T-cell (primary cell): ENCODE measurements at regions not wholly inside any gene's neighbourhood (a gene's known extent, or its start where the extent isn't known, plus 50 kb on each side); places are given as distances from the start of the nearest gene placed in this dataset.

ENCODE experiments used
- ATAC-seq, 4 experiments: fragments of 200-7000 bp in 3 of 4; fragments of 150-1000 bp in 1 of 4; cut with Tn5 transposase; replicated peaks in 1 of 4; 1 replicate in 3 of 4; 2 replicates in 1 of 4; pipeline ENCODE4 v1.10.0; 2021; ENCODE audit warnings: moderate library complexity in 3 of 4, mild to moderate bottlenecking in 2 of 4, moderate number of reproducible peaks in 1 of 4
- CTCF ChIA-PET, 2 donors: fragments of 300-600 bp; sonication (Branson Sonifier 250); formaldehyde crosslinking; loops; one replicate each; lab custom pipeline; 2022; ENCODE audit warnings: antibody characterized with exemption in 2 of 2; lab: Charles Lee
- POLR2A ChIA-PET, 2 donors: fragments of 300-600 bp; sonication (Branson Sonifier 250); formaldehyde crosslinking; loops; one replicate each; lab custom pipeline; 2022; ENCODE audit warnings: antibody characterized with exemption in 2 of 2; lab: Charles Lee
- DNase-seq, 35 experiments: peaks; one replicate each; pipeline versions ENCODE4 v3.0.0 to v3.0.0-alpha.2; 2013 to 2023
- H3K27ac ChIP-seq: one replicate; pipeline ENCODE4 v1.5.1; 2013; ENCODE audit warnings: low read length
- H3K27me3 ChIP-seq, 2 experiments: replicated peaks in 1 of 2; 1 replicate in 1 of 2; 2 replicates in 1 of 2; pipeline versions ENCODE4 v1.6.1 to v1.7.0; 2013; ENCODE audit warnings: low read length in 1 of 2, mixed read lengths in 1 of 2; ENCODE audit not compliant: control insufficient read depth in 2 of 2, insufficient read depth in 2 of 2; ENCODE audit errors: extremely low read depth in 1 of 2
- H3K36me3 ChIP-seq, 2 donors: 1 replicate in 1 of 2; 2 replicates in 1 of 2; pipeline versions ENCODE4 v1.6.1 to v1.7.0; 2013; ENCODE audit warnings: low read length in 1 of 2; ENCODE audit not compliant: control insufficient read depth in 2 of 2, insufficient read depth in 1 of 2; ENCODE audit errors: extremely low read depth in 1 of 2
- H3K4me1 ChIP-seq, 2 experiments: 1 replicate in 1 of 2; 2 replicates in 1 of 2; pipeline versions ENCODE4 v1.6.1 to v1.7.0; 2013; ENCODE audit warnings: low read length in 2 of 2, mixed read lengths in 1 of 2; ENCODE audit not compliant: insufficient read depth in 2 of 2, control insufficient read depth in 1 of 2; ENCODE audit errors: extremely low read depth in 1 of 2
- H3K4me3 ChIP-seq, 2 donors: 1 replicate in 1 of 2; 2 replicates in 1 of 2; pipeline versions ENCODE4 v1.5.1 to v1.7.0; 2013; ENCODE audit warnings: mild to moderate bottlenecking in 2 of 2, low read length in 1 of 2, moderate library complexity in 1 of 2; ENCODE audit not compliant: control insufficient read depth in 1 of 2; ENCODE audit errors: extremely low read depth in 1 of 2
- H3K9me3 ChIP-seq: 2 replicates; pipeline ENCODE4 v1.7.0; 2013
- H3K27ac Mint-ChIP-seq, 2 donors: one replicate each; pipeline ENCODE4 v1.8.0; 2020 to 2021; ENCODE audit warnings: mild to moderate bottlenecking in 2 of 2, mixed read lengths in 2 of 2
- H3K27me3 Mint-ChIP-seq, 2 donors: one replicate each; pipeline ENCODE4 v1.8.0; 2021 to 2022; ENCODE audit warnings: mixed read lengths in 2 of 2
- H3K36me3 Mint-ChIP-seq: one replicate; pipeline ENCODE4 v1.8.0; 2021; ENCODE audit warnings: mixed read lengths
- H3K4me1 Mint-ChIP-seq, 3 donors: one replicate each; pipeline ENCODE4 v1.8.0; 2020 to 2022; ENCODE audit warnings: mixed read lengths in 3 of 3, mild to moderate bottlenecking in 1 of 3
- H3K4me3 Mint-ChIP-seq, 3 donors: one replicate each; pipeline ENCODE4 v1.8.0; 2020 to 2022; ENCODE audit warnings: mild to moderate bottlenecking in 3 of 3, mixed read lengths in 3 of 3, moderate library complexity in 3 of 3
- H3K9me3 Mint-ChIP-seq, 3 donors: one replicate each; pipeline ENCODE4 v1.8.0; 2020 to 2022; ENCODE audit warnings: mixed read lengths in 3 of 3
- WGBS: methylation state at CpG from one replicate; pipeline ENCODE4 v1.1.5; 2013; ENCODE audit warnings: missing lambda C conversion rate; ENCODE audit not compliant: insufficient coverage; 5-methylcytosine and 5-hydroxymethylcytosine counted together

DNA sequence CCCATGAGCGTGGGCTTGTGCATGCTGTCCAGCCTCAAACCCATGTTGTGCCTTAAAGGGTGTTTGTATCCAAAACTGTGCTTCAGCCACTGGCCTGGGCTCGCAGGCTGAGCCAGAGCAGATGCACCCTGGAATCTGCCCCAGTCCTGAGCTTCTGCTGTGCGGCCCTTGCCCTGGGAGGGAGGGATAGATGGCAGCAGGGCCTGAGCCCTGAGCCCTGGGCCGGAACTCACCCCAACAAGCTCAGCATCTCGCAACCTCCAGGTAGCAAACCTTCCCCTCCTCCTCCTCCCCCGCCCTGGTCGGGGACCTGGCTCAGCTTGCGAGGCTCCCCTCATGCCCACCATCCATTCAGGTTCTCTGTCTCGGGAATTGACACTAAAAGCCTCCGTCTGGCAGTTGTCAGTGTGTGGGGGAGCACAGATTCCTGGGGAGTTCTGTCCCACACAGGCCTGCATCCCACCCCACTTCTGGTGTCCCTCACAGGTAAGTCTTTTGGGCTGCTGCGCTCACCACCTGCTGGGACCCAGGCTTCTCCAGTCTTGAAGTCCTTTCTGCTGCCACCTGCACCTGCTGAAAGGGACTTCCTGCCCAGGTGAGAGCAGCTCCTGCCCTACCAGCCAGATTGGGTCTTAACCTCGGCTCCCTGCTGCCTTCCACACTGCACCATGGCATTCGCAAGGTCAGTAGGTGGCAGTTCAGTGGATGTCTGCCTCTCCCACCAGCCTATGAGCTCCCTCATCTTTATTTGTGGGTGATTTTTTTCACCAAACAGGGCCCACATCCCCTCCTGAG is 55.2 kb upstream of the OLFM1 start:
- Histone ChIP-seq H3K4me1 (no peaks in the 10 kb centered on the region), H3K9me3 (no peaks in the 10 kb centered on the region), H3K27ac (no peak overlapping the region), H3K27me3 (peaks cover 0 to 10% of the 10 kb centered on the region in 2 experiments), H3K4me3 (no peak overlapping the region), H3K36me3 (no peaks in the 10 kb centered on the region)
- ChIA-PET CTCF (no interaction called here), POLR2A (no interaction called here)
- Mint-ChIP-seq H3K9me3 (no peaks in the 10 kb centered on the region), H3K4me1 (no peaks in the 10 kb centered on the region), H3K36me3 (no peaks in the 10 kb centered on the region), H3K4me3 (no peak overlapping the region), H3K27ac (no peak overlapping the region), H3K27me3 (peaks cover 9 to 13% of the 10 kb centered on the region in 2 donors)
- DNase-seq (no peak), ATAC-seq (no peak)
- WGBS: 63% methylated on average over 4 of the region's 13 CpGs

GRCh38 chr9:135032868-135033460 is 54.5 kb upstream of the OLFM1 start:
- Histone ChIP-seq H3K27me3 (peaks cover 0 to 12% of the 10 kb centered on the region in 2 experiments), H3K4me1 (no peaks in the 10 kb centered on the region), H3K9me3 (no peaks in the 10 kb centered on the region), H3K27ac (no peak overlapping the region), H3K4me3 (no peak overlapping the region), H3K36me3 (no peaks in the 10 kb centered on the region)
- Mint-ChIP-seq H3K4me3 (no peak overlapping the region), H3K36me3 (no peaks in the 10 kb centered on the region), H3K27ac (no peak overlapping the region), H3K9me3 (no peaks in the 10 kb centered on the region), H3K27me3 (peaks cover 9 to 13% of the 10 kb centered on the region in 2 donors), H3K4me1 (no peaks in the 10 kb centered on the region)
- WGBS: 85% methylated on average over 22 of the region's 22 CpGs
- ATAC-seq: no peak
- POLR2A ChIA-PET: no interaction called here
- DNase-seq: no peak
- CTCF ChIA-PET: no interaction called here

DNA sequence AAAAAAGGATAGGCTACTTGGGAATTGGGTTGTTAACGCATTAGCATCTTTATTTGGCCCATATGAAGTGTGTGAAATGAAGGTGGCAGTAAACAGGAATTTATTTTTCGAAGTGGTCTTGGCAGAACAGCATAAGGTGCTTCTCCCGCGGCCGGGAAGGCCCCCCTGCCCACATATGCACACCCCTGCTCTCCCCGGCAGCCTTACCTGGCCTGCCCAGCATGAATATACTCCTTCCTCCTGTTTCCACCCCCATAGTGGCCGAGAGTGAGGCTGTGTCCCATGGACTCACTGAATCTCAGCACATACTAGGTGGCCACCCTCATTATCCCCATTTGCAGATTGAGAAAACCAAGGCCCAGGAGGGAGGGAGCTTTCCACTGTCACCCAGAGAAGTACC is 54.0 kb upstream of the OLFM1 start:
- Histone ChIP-seq H3K9me3 (no peaks in the 10 kb centered on the region), H3K27ac (no peak overlapping the region), H3K27me3 (peaks cover 0 to 15% of the 10 kb centered on the region in 2 experiments), H3K4me3 (no peak overlapping the region), H3K4me1 (no peaks in the 10 kb centered on the region), H3K36me3 (no peaks in the 10 kb centered on the region)
- POLR2A ChIA-PET: no interaction called here
- Mint-ChIP-seq H3K36me3 (no peaks in the 10 kb centered on the region), H3K27ac (no peak overlapping the region), H3K9me3 (no peaks in the 10 kb centered on the region), H3K27me3 (peaks cover 9 to 13% of the 10 kb centered on the region in 2 donors), H3K4me1 (no peaks in the 10 kb centered on the region), H3K4me3 (no peak overlapping the region)
- DNase-seq (no peak), ATAC-seq (no peak)
- 64% methylated on average over 5 of the region's 7 CpGs for WGBS
- CTCF ChIA-PET: no interaction called here

GRCh38 chr9:135034106-135034505 is 53.4 kb upstream of the OLFM1 start:
- ChIA-PET POLR2A (no interaction called here), CTCF (no interaction called here)
- no peaks in the 10 kb centered on the region for H3K4me1 ChIP-seq
- H3K9me3 Mint-ChIP-seq: no peaks in the 10 kb centered on the region
- H3K27ac Mint-ChIP-seq: no peak overlapping the region
- H3K27me3 ChIP-seq: peaks cover 0 to 15% of the 10 kb centered on the region in 2 experiments
- H3K36me3 ChIP-seq: no peaks in the 10 kb centered on the region
- H3K4me1 Mint-ChIP-seq: no peaks in the 10 kb centered on the region
- no peak overlapping the region for H3K27ac ChIP-seq
- no peaks in the 10 kb centered on the region for H3K36me3 Mint-ChIP-seq
- 100% methylated on average over 6 of the region's 17 CpGs for WGBS
- H3K4me3 Mint-ChIP-seq: no peak overlapping the region
- no peak overlapping the region for H3K4me3 ChIP-seq
- no peaks in the 10 kb centered on the region for H3K9me3 ChIP-seq
- DNase-seq (no peak), ATAC-seq (no peak)
- peaks cover 9 to 13% of the 10 kb centered on the region in 2 donors for H3K27me3 Mint-ChIP-seq

GRCh38 chr9:135035781-135036760 is 51.4 kb upstream of the OLFM1 start:
- no peaks in the 10 kb centered on the region for H3K9me3 ChIP-seq
- H3K4me1 ChIP-seq: no peaks in the 10 kb centered on the region
- DNase-seq (peak in 1 of 35 experiments; percentile 19), ATAC-seq (no peak)
- Mint-ChIP-seq H3K4me1 (no peaks in the 10 kb centered on the region), H3K9me3 (no peaks in the 10 kb centered on the region), H3K36me3 (no peaks in the 10 kb centered on the region), H3K27ac (no peak overlapping the region), H3K27me3 (peaks cover 9 to 10% of the 10 kb centered on the region in 2 donors), H3K4me3 (no peak overlapping the region)
- POLR2A ChIA-PET: no interaction called here
- no peak overlapping the region for H3K27ac ChIP-seq
- WGBS: 77% methylated on average over 9 of the region's 14 CpGs
- no peaks in the 10 kb centered on the region for H3K36me3 ChIP-seq
- CTCF ChIA-PET: no interaction called here
- H3K27me3 ChIP-seq: peaks cover 0 to 15% of the 10 kb centered on the region in 2 experiments
- no peak overlapping the region for H3K4me3 ChIP-seq

GRCh38 chr9:135036861-135037465 is 50.5 kb upstream of the OLFM1 start:
- peak in 1 of 35 experiments; percentile 17 for DNase-seq
- H3K4me1 Mint-ChIP-seq: no peaks in the 10 kb centered on the region
- H3K9me3 ChIP-seq: no peaks in the 10 kb centered on the region

More at GRCh38 chr9:135036861-135037465, 50.5 kb upstream of the OLFM1 start:
- ATAC-seq: no peak
- H3K27me3 Mint-ChIP-seq: peaks cover 9 to 10% of the 10 kb centered on the region in 2 donors
- no peak overlapping the region for H3K27ac Mint-ChIP-seq
- H3K4me1 ChIP-seq: no peaks in the 10 kb centered on the region
- ChIA-PET CTCF (no interaction called here), POLR2A (no interaction called here)
- H3K4me3 ChIP-seq: no peak overlapping the region
- no peaks in the 10 kb centered on the region for H3K9me3 Mint-ChIP-seq
- no peak overlapping the region for H3K4me3 Mint-ChIP-seq
- H3K27me3 ChIP-seq: peaks cover under 1 to 15% of the 10 kb centered on the region in 2 experiments
- no peaks in the 10 kb centered on the region for H3K36me3 Mint-ChIP-seq
- H3K27ac ChIP-seq: no peak overlapping the region
- no peaks in the 10 kb centered on the region for H3K36me3 ChIP-seq
- WGBS: 39% methylated on average over 3 of the region's 9 CpGs
